ENCODE measurements at regions not wholly inside any gene's neighbourhood (a gene's known extent, or its start where the extent isn't known, plus 50 kb on each side); places are given as distances from the start of the nearest gene placed in this dataset.

DNA sequence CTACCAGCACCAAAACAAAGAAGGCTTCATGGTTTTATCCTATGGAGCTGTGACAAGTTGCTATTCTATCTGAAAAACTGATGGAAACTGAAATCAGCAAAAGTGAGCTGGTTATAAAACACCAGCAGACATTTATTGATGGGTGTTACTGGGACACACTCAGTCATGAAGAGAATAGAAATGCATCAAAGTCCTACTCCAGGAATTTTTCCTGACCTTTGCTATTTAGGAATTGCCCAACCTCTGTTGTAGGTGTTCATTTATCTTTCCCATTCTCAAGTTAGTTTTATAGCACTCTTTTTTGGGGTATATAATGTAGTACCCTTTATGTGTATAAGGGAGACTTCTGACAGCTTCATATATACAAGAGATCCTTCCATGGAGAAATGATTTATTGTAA, 533.2 kb downstream of the REEP3 start:
- ChIA-PET POLR2A (ENCODE audit: low non-redundant PET) (no interaction called here), CTCF (interaction anchor here (1.1 kb wide), 1 partner anchor 187 kb away, joined by 3 read pairs; no protein-coding TSS in a partner anchor)
- DNase-seq (ENCODE audit: low spot score): no peak
- TF ChIP-seq, protein P1, sequence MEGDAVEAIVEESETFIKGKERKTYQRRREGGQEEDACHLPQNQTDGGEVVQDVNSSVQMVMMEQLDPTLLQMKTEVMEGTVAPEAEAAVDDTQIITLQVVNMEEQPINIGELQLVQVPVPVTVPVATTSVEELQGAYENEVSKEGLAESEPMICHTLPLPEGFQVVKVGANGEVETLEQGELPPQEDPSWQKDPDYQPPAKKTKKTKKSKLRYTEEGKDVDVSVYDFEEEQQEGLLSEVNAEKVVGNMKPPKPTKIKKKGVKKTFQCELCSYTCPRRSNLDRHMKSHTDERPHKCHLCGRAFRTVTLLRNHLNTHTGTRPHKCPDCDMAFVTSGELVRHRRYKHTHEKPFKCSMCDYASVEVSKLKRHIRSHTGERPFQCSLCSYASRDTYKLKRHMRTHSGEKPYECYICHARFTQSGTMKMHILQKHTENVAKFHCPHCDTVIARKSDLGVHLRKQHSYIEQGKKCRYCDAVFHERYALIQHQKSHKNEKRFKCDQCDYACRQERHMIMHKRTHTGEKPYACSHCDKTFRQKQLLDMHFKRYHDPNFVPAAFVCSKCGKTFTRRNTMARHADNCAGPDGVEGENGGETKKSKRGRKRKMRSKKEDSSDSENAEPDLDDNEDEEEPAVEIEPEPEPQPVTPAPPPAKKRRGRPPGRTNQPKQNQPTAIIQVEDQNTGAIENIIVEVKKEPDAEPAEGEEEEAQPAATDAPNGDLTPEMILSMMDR (conservative IDR thresholded peaks at IDR 0.05; ENCODE audit: low read depth): no peak
- no peak overlapping the region for H3K27ac ChIP-seq

DNA sequence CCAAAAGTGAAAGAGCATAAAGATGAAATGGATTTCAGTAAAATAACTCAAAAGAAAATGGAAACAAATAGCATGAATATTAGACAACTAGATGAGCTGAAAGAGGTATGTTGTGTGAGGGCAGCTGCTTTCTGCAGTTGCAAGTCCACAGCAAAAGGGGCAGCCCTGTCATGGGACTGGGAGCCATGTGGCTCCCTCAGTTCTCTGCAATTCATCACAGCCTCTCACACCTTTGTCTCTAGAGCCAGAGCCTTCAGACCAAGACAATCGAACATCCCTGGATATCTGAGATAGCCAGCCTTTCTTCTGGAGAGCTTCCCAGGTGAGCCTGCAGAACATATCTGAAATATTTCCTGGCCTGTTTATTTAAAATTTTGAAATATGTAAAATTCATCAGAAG, 538.7 kb downstream of the REEP3 start:
- TF ChIP-seq, protein P1 (conservative IDR thresholded peaks at IDR 0.05; ENCODE audit: low read depth): no peak
- no peak for DNase-seq (ENCODE audit: low spot score)
- no peak overlapping the region for H3K27ac ChIP-seq
- ChIA-PET POLR2A (ENCODE audit: low non-redundant PET) (no interaction called here), CTCF (interaction anchor here (0.6 kb wide), 1 partner anchor 18 kb away, joined by 4 read pairs; no protein-coding TSS in a partner anchor)

DNA sequence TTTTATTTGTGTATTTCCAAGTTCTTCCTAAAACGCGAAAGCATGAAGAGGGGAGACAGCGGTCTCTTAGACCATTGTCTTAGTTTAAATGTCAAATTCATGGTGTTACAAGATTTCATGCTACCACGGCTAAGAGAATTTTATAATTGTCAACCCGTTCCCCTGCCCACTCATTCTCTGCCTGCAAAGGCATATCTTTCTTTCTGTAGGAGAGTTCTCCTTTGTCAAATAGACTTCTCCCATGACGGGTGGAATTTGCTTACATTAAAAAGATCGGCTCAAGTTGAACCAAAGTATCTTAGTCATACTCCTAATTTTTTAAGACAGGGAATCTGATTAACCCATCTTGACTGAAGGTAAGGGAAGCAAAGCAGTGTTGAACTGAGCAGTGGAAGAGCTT, 539.2 kb downstream of the REEP3 start:
- TF ChIP-seq, protein P1 (conservative IDR thresholded peaks at IDR 0.05; ENCODE audit: low read depth): no peak

DNA sequence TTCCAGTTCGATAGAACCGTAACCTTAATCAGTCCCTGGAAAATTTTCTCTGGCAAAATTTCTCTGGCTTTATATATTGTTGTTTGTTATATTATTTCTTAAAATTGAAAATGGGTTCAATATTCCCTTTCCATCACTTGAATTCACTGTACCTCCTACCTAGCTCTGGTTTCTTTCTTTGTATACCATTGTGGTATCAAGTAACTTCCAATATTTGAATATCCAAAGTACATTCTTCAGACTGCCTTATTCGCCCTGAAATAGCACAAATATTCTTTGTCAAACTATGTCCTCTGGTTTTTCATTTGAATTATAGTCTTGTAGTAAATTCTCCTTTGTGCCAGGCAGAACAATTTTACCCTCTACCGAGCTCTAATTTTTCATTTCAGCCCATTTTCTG, 541.6 kb downstream of the REEP3 start:
- POLR2A ChIA-PET (ENCODE audit: low non-redundant PET): no interaction called here
- DNase-seq (ENCODE audit: low spot score): no peak
- TF ChIP-seq, protein P1 (conservative IDR thresholded peaks at IDR 0.05; ENCODE audit: low read depth): no peak
- H3K27ac ChIP-seq: no peak overlapping the region
- CTCF ChIA-PET: no interaction called here

More for the DNA sequence above, 539.2 kb downstream of the REEP3 start:
- ChIA-PET CTCF (interaction anchor here (0.6 kb wide), 1 partner anchor 19 kb away, joined by 4 read pairs; no protein-coding TSS in a partner anchor), POLR2A (ENCODE audit: low non-redundant PET) (no interaction called here)
- DNase-seq (ENCODE audit: low spot score): no peak
- H3K27ac ChIP-seq: no peak overlapping the region

DNA sequence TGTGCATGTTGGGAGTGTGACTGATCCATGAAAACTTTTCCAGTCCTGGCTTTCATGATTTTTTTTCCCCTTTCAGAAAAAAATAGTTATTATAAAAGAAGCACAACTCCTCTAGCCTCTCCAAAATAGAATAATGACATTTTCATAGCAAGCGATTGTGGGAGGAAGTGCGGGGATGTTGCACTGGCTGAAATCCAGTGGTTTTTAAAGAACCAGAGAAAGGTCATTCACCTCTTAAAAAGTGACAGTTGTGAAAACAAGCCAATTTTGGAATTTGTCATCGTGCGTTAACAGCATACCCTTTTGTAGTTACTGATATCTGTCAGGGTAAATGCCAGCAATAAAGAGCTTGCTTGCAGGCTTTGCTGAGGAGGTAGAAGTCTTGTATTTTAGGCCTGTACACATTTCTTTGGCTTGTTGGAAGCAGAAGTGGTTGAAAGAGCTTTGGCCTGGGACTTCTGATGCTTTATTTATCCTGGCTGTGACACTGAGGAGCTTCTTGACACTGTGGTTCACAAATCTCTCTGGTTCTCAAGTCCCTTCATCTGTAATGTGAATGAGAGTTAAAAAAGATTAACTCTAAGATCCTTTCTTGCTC, 545.9 kb downstream of the REEP3 start:
- TF ChIP-seq, protein P1 (conservative IDR thresholded peaks at IDR 0.05; ENCODE audit: low read depth): no peak
- no peak overlapping the region for H3K27ac ChIP-seq
- no peak for DNase-seq (ENCODE audit: low spot score)
- ChIA-PET CTCF (no interaction called here), POLR2A (ENCODE audit: low non-redundant PET) (no interaction called here)

DNA sequence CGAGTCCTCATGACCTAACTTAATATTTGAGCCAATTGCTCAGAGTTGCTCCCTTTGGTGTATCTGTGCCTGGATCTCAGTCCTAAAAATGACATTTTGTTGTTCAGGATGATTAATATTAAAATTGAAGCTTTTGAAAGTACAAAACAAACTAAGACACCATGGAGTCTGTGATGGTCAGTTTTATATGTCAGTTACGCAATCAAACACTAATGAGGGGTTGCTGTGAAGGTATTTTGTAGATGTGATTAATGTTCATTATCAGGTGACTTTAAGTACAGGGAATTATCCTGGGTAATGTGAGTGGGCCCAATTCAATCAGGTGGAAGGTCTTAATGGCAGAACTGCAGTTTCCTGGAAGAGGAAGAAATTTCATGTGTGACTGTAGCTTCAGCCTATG, 546.7 kb downstream of the REEP3 start:
- ChIA-PET POLR2A (ENCODE audit: low non-redundant PET) (no interaction called here), CTCF (no interaction called here)
- H3K27ac ChIP-seq: no peak overlapping the region
- DNase-seq (ENCODE audit: low spot score): no peak
- TF ChIP-seq, protein P1 (conservative IDR thresholded peaks at IDR 0.05; ENCODE audit: low read depth): no peak

All from RWPE1 (cell line).